Hippocampal formation (tissue), 2 donors: ENCODE measurements at regions not wholly inside any gene's neighbourhood (a gene's known extent, or its start where the extent isn't known, plus 50 kb on each side); places are given as distances from the start of the nearest gene placed in this dataset.

Experiments
- DNase-seq, 2 donors: peaks; one replicate each; lab custom pipeline; 2025; lab: John Stamatoyannopoulos, UW

GRCh38 chr11:128095466-128095981 lies 491.8 kb downstream of the ETS1 start:
- DNase-seq = no peak

- no peak for DNase-seq
Measured at GRCh38 chr11:128093689-128094088, 493.7 kb downstream of the ETS1 start.

GRCh38 chr11:128089962-128090361 lies 497.4 kb downstream of the ETS1 start:
- DNase-seq = no peak

GRCh38 chr11:128086794-128087193 lies 500.6 kb downstream of the ETS1 start:
- DNase-seq = no peak

- no peak for DNase-seq
Measured at GRCh38 chr11:128085276-128085675, 502.1 kb downstream of the ETS1 start.

- DNase-seq = no peak
Measured at GRCh38 chr11:128082574-128082973, 504.8 kb downstream of the ETS1 start.

- DNase-seq = no peak
Measured at GRCh38 chr11:128069665-128070064, 517.7 kb downstream of the ETS1 start.

GRCh38 chr11:128067780-128068179 lies 519.6 kb downstream of the ETS1 start:
- no peak for DNase-seq

GRCh38 chr11:128066399-128066798 lies 521.0 kb downstream of the ETS1 start:
- no peak for DNase-seq

GRCh38 chr11:128061281-128061871 lies 526.0 kb downstream of the ETS1 start:
- DNase-seq = no peak

GRCh38 chr11:128058580-128059208 lies 528.7 kb downstream of the ETS1 start:
- DNase-seq = no peak

- DNase-seq = no peak
Measured at GRCh38 chr11:128057786-128058395, 529.5 kb downstream of the ETS1 start.

- no peak for DNase-seq
Measured at GRCh38 chr11:128055576-128056217, 531.7 kb downstream of the ETS1 start.

- no peak for DNase-seq
Measured at GRCh38 chr11:128053981-128054931, 533.1 kb downstream of the ETS1 start.

- DNase-seq = no peak
Measured at GRCh38 chr11:128052912-128053641, 534.3 kb downstream of the ETS1 start.

GRCh38 chr11:128048121-128048520 lies 539.2 kb downstream of the ETS1 start:
- DNase-seq = no peak

- no peak for DNase-seq
Measured at GRCh38 chr11:128047026-128047425, 540.3 kb downstream of the ETS1 start.

GRCh38 chr11:128046213-128046612 lies 541.1 kb downstream of the ETS1 start:
- DNase-seq = no peak

GRCh38 chr11:128045094-128045725 lies 542.1 kb downstream of the ETS1 start:
- DNase-seq = no peak

- no peak for DNase-seq
Measured at GRCh38 chr11:128042290-128042751, 545.0 kb downstream of the ETS1 start.
